ENCODE measurements at regions not wholly inside any gene's neighbourhood (a gene's known extent, or its start where the extent isn't known, plus 50 kb on each side); places are given as distances from the start of the nearest gene placed in this dataset.

GRCh38 chr2:57842531-57842930 lies 204.1 kb upstream of the VRK2 start:
- FAIRE-seq (no peak), DNase-seq (ENCODE audit: low read depth in 1 of 2, low spot score in 2 of 2) (no peak)
- Histone ChIP-seq H2BK15ac (ENCODE audit: low read length) (no peak overlapping the region), H4K91ac (replicated peaks; ENCODE audit: insufficient read length, low read length) (no peak overlapping the region), H3K36me3 (ENCODE audit: control insufficient read depth in 2 of 4, insufficient read depth in 4 of 4, low read length in 3 of 4) (no peaks in the 10 kb centered on the region), H4K20me1 (replicated peaks in 1 of 2; ENCODE audit: control insufficient read depth in 1 of 2, insufficient read depth in 2 of 2, low read length in 2 of 2) (no peaks in the 10 kb centered on the region), H4K8ac (ENCODE audit: extremely low read depth, insufficient read depth, low read length) (no peak overlapping the region), H2BK20ac (ENCODE audit: low read length) (no peak overlapping the region), H3K4ac (replicated peaks; ENCODE audit: insufficient read length, low read depth, low read length) (no peak overlapping the region), H3K9me3 (ENCODE audit: insufficient read depth in 2 of 2, low read depth in 1 of 2, low read length in 1 of 2) (no peaks in the 10 kb centered on the region), H3K14ac (ENCODE audit: insufficient read length) (no peak overlapping the region), H3K27ac (ENCODE audit: low read depth, low read length) (no peak overlapping the region), H3K79me2 (ENCODE audit: control insufficient read depth in 1 of 2, insufficient read depth in 2 of 2, low read length in 2 of 2) (no peaks in the 10 kb centered on the region), H3K23me2 (ENCODE audit: low read depth, low read length) (no peaks in the 10 kb centered on the region), H2BK12ac (ENCODE audit: low read depth, low read length) (no peak overlapping the region), H3K4me2 (ENCODE audit: insufficient read depth in 1 of 2, low read depth in 2 of 2, low read length in 2 of 2) (no peak overlapping the region), H3K9ac (replicated peaks in 1 of 4; ENCODE audit: extremely low read depth in 1 of 4, low read depth in 3 of 4, low read length in 3 of 4) (no peak overlapping the region), H3K27me3 (replicated peaks in 1 of 4; ENCODE audit: control insufficient read depth in 3 of 4, extremely low read depth in 1 of 4, insufficient read depth in 3 of 4, low read length in 3 of 4) (no peaks in the 10 kb centered on the region), H2AK5ac (ENCODE audit: low read depth, low read length) (no peak overlapping the region), H3K18ac (ENCODE audit: extremely low read depth, low read length) (no peak overlapping the region), H3K23ac (ENCODE audit: insufficient read length) (no peak overlapping the region), H3K56ac (replicated peaks; ENCODE audit: insufficient read length, low read depth, low read length) (no peak overlapping the region), H2BK120ac (replicated peaks; ENCODE audit: low read depth, low read length) (no peak overlapping the region), H3K79me1 (ENCODE audit: low read depth, low read length) (no peaks in the 10 kb centered on the region), H2BK5ac (ENCODE audit: low read depth, low read length) (no peak overlapping the region), H3K4me3 (ENCODE audit: extremely low read depth in 1 of 4, insufficient read depth in 2 of 4, low read depth in 3 of 4, low read length in 4 of 4) (no peak overlapping the region), H2AFZ (ENCODE audit: low read length) (no peak overlapping the region), H3K4me1 (replicated peaks in 1 of 4; ENCODE audit: control insufficient read depth in 3 of 4, insufficient read depth in 4 of 4, low read length in 3 of 4) (no peaks in the 10 kb centered on the region), H4K5ac (ENCODE audit: insufficient read length, low read depth, low read length) (no peak overlapping the region)
- TF ChIP-seq PHF8 (conservative IDR thresholded peaks at IDR 0.05; ENCODE audit: low read depth, low read length), result no peak
- ChIA-PET POLR2A (ENCODE audit: partially characterized antibody) (no interaction called here), CTCF (ENCODE audit: partially characterized antibody) (interaction anchor here (0.6 to 1.3 kb wide), 2 partner anchors 20 to 465 kb away, joined by 3 read pairs; no protein-coding TSS in a partner anchor)
- WGBS, 2 experiments (ENCODE audit: extremely low coverage in 1 of 2, insufficient coverage in 1 of 2, insufficient read length in 1 of 2, insufficient replicate concordance in 2 of 2, low coverage in 1 of 2, low lambda C conversion rate in 2 of 2, missing lambda C conversion rate in 1 of 2), result 96% methylated on average over 1 of the region's 1 CpG; no CpG with 5 or more reads in 1 of the 2 experiments

Data from H1 (cell line).